GM18498 (cell line): ENCODE measurements at regions not wholly inside any gene's neighbourhood (a gene's known extent, or its start where the extent isn't known, plus 50 kb on each side); places are given as distances from the start of the nearest gene placed in this dataset.

Experiments
- ATAC-seq: cut with Tn5 transposase; IDR thresholded peaks from one replicate; pipeline ENCODE4 v1.9.1; 2021; ENCODE audit warnings: mild to moderate bottlenecking, moderate library complexity; ENCODE audit not compliant: unreplicated experiment

DNA sequence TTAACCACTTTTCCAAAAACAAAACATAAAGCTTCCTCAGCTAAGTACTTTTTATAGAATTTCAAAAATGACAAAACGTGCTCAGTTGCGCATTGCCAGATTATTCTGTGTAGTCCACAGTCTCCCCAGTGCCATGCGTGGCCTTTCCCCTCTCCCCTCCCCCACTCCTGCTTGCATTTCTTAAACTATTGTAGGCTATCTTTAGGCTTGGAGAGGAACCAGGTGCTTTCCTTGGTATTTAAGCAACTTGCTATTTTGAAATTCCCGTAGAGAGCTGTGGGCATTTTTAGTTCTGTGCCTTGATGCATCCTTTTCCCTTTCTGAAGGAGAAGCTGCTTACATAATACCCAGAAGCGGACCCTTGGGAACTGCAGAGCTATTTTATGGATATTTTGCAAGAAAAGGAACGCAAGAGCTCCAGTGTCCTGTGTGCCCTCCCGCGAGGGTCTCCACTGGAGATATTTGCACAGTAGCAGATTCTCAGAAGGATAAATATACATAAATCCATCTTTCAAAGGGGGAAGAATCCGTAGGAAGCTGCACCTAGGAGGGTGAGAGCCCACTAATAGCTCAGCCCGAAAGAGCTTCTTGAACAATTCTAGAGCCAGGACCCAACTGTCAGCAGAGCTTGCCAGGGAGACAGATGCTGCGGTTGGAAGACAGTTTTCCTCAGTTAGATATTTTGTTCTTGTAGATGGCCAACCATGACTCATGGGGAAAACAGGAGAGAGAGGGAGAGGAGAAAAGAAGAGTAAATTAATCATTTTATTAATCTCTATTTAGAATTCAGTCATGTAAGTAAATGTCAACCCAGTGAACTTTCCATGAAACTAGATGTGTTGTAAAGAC lies 1298.3 kb upstream of the WWC1 start:
- ATAC-seq: no peak

DNA sequence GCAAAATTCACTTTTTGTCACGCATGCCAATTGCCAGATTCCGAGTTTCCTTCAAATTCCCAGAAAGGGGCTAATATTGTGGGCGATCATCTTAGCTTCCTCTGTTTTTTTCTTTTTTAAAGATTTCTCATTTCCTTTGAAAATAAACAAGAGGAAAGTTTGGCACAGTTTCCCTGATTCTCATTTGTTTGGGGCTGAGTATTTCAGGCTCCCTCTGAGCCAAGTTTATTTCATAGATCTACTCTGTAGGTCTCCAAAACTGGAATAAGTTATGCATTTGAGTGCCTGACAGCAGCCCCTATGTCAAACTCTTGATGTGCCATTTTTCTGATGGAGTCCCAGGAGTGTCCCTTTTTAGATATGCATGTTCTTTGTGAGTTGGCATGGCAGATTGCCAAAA lies 1297.2 kb upstream of the WWC1 start:
- ATAC-seq: no peak

GRCh38 chr5:167001246-167001645 lies 1290.2 kb upstream of the WWC1 start:
- no peak for ATAC-seq

- ATAC-seq: no peak
Observed at GRCh38 chr5:167008705-167009104, 1282.7 kb upstream of the WWC1 start.

DNA sequence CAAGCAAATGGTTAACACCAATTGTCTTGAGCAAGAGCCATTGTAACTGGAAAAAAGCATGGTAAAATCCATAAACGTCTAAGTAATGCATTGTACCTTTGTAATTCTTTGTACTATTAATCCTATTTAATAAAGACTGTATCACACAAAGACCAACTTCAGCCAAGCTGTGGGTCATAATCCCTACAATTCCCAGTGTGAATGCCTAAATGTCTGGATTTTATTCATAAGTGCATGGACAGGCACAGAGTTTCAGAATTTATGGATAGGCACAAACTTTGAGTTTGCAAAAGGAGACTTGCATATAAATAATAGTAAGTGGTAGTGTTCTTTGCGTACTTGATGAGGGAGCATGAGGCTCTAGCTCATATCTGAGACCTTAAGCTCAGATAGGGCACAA lies 1280.2 kb upstream of the WWC1 start:
- ATAC-seq: no peak

GRCh38 chr5:167012123-167013034 lies 1279.1 kb upstream of the WWC1 start:
- no peak for ATAC-seq

GRCh38 chr5:167014401-167015056 lies 1276.9 kb upstream of the WWC1 start:
- ATAC-seq: no peak

DNA sequence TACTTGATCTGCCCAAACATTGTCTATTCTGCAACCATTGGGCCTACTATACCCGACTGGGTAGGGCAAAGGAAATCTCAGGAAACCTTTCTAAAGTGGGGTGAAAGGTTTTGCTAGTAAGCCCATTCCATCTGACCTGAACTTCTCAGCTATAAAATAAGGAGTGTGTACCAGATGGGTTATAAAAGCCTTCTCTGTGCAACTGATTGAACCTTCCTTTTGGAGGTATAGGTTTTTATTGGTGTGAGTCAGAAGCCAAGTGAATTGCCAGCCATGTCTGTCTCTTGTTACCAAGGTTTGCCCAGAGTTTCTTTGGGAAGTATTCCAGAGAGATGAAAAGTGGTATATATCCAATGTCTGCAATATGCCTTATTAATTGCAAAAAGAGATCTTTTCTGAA lies 1271.0 kb upstream of the WWC1 start:
- no peak for ATAC-seq

DNA sequence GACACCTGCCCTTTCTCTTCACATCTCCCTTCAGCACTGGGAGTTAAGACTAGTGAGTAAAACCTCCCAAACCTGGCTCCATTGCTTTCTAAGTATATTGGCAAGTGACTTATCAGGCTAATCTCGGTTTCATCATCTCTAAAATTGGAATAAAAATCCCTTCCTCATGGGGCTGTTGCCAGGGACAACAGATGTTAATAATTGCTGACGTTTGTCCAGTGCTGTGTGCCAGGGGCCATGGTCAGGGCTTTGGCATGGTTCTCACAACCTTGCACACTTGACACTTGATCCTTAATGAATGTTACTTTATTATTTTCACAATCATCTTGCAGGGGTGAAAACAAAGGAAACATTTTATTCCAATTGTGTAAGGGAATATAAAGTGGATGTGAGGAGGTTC lies 1262.0 kb upstream of the WWC1 start:
- ATAC-seq: no peak

DNA sequence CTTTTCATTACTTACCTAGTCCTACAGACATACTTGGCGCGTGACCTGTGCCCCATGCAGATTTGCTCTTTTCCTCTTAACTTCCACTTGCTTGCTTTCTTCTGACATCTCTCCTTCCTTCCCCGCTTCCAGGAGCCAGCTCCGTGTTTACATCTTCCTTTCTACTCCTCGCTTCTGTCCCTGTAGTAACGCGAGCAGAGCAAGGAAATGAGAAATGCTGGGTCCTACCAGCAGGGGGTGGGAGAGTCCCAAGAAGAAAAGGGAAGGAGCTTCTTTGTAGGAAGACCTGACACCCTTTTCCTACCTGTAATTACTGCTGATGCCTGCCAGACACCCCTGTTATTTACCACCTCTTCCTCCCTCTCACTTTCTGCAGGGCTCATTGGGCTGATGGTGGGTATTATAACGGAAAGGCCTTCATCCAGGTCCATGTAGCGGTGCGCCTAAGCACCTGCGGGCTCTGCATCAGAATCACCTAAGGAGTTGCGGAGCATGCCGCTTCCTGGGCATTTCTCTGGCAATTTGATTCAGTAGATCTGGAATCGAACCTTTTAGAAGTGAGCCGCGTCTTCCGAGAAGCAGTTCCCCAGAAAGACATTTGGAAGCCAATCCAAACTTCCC lies 1260.8 kb upstream of the WWC1 start:
- ATAC-seq: no peak

- no peak for ATAC-seq
Observed at GRCh38 chr5:167036585-167036984, 1254.9 kb upstream of the WWC1 start.

DNA sequence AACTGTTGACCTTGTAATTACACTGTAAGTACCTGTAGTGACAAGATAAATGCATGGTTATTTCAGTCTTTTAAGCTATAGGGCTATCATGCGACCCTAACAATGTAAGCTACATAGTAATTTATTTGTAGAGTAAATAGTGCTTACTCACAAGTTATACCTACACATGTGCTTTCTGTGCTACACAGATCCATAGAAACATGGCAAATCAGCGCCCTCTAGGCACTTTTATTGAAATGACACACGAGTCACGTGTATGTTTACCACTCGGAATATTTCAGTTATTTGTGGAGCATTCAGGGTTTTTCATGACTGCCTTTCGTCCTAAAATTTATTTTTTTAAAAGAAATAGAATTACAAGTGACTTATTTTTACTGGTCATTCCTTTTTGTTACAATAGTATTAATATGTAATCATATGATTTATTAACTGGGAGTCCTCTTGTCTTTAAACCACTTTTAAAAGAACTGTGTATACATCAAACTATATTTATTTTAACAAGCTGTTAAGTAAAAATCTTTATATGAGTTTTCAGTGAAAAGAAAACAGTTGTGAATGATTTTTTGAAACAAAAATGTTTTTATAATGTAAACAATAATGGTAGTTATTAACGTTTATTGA lies 1242.3 kb upstream of the WWC1 start:
- ATAC-seq: no peak

GRCh38 chr5:167049771-167050567 lies 1241.5 kb upstream of the WWC1 start:
- ATAC-seq: no peak

DNA sequence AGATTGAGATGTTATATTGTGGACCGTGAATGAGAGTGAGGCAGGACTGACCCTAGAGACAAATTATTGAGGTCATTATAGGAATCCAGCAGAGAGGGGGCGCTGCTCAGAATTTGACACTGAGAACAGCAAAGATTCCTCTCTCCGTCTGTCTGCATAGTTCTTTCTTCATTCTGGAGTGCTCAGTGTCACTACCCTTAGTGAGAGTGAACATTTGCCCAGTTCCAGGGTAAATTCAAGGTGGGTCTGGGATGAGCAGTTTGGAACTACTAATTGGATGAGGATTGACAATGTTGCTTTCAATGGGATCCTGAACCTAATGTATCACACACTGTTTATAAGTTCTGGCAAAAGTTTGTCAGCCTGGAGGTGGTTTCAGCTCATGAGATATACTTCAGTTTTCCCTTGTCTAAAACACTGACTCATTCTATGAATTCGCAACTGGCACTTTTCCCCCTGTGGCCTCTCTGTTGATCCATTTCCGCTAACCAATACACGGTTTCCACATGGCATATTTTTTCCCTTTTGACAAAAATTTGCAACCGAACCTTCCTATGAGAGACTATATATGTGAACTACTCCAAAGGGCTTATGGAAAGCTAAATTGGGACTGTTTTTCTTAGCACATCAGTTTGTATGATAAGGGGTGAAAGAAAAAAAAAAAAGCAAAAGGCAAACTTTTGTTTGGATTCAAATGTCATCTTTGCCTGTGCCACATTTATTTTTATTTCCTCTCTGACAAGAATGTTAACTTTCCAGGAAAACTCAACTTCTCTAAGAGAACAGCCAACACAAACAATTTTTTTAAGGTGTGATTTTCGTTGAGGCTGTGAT lies 1240.7 kb upstream of the WWC1 start:
- ATAC-seq: no peak

DNA sequence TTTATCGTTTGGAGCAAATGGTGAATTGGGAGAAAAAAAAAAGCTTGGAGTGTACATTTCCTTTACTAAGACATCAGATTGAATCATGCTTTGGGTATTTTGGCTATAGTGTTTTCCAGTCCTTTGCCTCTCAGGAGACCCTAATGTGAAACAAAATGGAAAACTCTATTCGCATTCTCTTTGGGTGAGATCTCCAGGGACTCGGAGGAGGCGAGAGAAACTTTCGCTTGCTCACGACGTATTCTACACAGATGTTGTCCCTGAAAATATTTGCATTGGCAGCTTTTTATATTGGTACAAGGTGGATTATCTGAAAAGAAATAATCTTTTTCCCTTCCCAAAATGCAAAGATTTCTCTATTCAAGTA lies 1240.1 kb upstream of the WWC1 start:
- ATAC-seq: no peak

- ATAC-seq: no peak
Observed at GRCh38 chr5:167052791-167053190, 1238.7 kb upstream of the WWC1 start.

- ATAC-seq: no peak
Observed at GRCh38 chr5:167057665-167058064, 1233.8 kb upstream of the WWC1 start.

- no peak for ATAC-seq
Observed at GRCh38 chr5:167061695-167062094, 1229.8 kb upstream of the WWC1 start.

DNA sequence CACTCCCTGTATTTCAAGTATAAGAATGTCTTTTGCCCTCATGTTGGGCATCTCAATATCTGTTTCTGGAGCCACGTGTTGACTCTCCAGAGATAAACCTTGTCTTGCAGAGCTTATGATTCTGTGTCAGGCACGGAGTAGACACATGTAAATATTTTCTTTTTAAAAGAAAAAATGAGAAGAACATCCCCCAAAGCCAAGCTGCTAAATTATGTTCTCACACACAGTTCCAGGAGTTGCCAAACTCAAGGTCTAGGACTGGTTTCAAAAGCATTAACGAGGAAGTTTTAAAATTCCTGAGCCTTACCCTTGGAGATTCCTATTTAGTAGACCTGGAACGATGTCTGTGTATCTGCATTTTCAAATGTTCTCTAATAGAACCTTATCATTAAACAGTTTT lies 1228.3 kb upstream of the WWC1 start:
- no peak for ATAC-seq
